GM12878 (cell line): ENCODE measurements at regions not wholly inside any gene's neighbourhood (a gene's known extent, or its start where the extent isn't known, plus 50 kb on each side); places are given as distances from the start of the nearest gene placed in this dataset.

Source experiments
- CTCF ChIP-seq, 3 experiments: IDR thresholded peaks in 2 of 3; conservative IDR thresholded peaks in 1 of 3; 2 replicates each; pipeline ENCODE4 v1.5.1; 2011; ENCODE audit warnings: low read depth in 3 of 3, low read length in 3 of 3, mild to moderate bottlenecking in 3 of 3, control low read depth in 2 of 3, moderate library complexity in 2 of 3, inconsistent platforms in 1 of 3, mixed read lengths in 1 of 3; ENCODE audit not compliant: control insufficient read depth in 2 of 3, insufficient read depth in 1 of 3; ENCODE audit errors: extremely low read depth in 1 of 3
- ELK1 ChIP-seq: IDR thresholded peaks from 2 replicates; pipeline ENCODE4 v1.6.1; 2012; ENCODE audit warnings: low read depth, low read length, improper control_type of control experiment
- ETV6 ChIP-seq, 2 experiments: fragments of 450-650 bp in 1 of 2; IDR thresholded peaks in 1 of 2; conservative IDR thresholded peaks in 1 of 2; 2 replicates each; pipeline ENCODE4 v1.6.1; 2014; ENCODE audit warnings: antibody characterized with exemption in 1 of 2, borderline replicate concordance in 1 of 2, low read depth in 1 of 2, mild to moderate bottlenecking in 1 of 2, moderate library complexity in 1 of 2
- EZH2 ChIP-seq: IDR thresholded peaks from 2 replicates; pipeline ENCODE4 v1.6.1; 2012; ENCODE audit warnings: low read depth, mild to moderate bottlenecking, control low read depth, inconsistent platforms, low read length, borderline replicate concordance; ENCODE audit not compliant: control insufficient read depth
- ZNF24 ChIP-seq: fragments of 450-650 bp; IDR thresholded peaks from 2 replicates; pipeline ENCODE4 v1.6.1; 2017; ENCODE audit warnings: antibody characterized with exemption, mild to moderate bottlenecking

DNA sequence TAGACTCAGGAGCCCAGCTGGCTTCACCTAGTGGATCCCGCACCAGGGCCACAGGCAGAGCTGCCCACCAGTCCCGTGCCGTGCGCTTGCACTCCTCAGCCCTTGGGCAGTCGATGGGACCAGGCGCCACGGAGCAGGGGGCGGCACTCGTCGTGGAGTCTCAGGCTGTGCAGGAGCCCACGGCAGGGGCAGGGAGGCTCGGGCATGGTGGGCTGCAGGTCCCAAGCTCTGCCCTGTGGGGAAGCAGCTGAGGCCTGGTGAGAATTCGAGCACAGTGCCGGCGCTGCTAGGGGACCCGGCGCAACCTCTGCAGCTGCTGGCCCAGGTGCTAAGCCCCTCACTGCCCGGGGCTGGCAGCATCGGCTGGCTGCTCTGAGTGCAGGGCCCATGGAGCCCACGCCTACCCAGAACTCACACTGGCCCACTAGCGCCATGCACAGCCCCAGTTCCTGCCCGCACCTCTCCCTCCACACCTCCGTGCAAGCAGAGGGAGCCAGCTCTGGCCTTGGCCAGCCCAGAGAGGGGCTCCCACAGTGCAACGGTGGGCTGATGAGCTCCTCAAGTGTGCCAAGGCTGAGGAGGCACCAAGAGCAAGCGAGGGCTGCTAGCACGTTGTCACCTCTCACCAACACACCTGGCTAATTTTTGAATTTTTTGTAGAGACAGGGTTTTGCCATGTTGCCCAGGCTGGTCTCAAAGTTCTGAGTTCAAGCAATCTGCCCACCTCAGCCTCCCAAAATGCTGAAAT lies 116.1 kb downstream of the SPTSSA start:
- TF ChIP-seq ETV6 (conservative IDR thresholded peaks at IDR 0.05 in 1 of 2, IDR thresholded peaks at IDR 0.05 in 1 of 2; ENCODE audit: borderline replicate concordance in 1 of 2, low read depth in 1 of 2): no peak
- no peak for TF ChIP-seq EZH2
- no peak for TF ChIP-seq CTCF (IDR thresholded peaks at IDR 0.05 in 2 of 3, conservative IDR thresholded peaks at IDR 0.05 in 1 of 3; ENCODE audit: control insufficient read depth in 2 of 3, extremely low read depth in 1 of 3, insufficient read depth in 1 of 3, low read depth in 3 of 3, low read length in 3 of 3)
- no peak for TF ChIP-seq ELK1
- no peak for TF ChIP-seq ZNF24
